ENCODE measurements at regions not wholly inside any gene's neighbourhood (a gene's known extent, or its start where the extent isn't known, plus 50 kb on each side); places are given as distances from the start of the nearest gene placed in this dataset.
A peak's percentile ranks its signal among the peaks of the same experiment; 100 is the strongest.
"Not testable (repeated sequence)": the region's sequence is repeated elsewhere in the genome, so short reads cannot be mapped to it uniquely, and the experiment has no call there.

DNA sequence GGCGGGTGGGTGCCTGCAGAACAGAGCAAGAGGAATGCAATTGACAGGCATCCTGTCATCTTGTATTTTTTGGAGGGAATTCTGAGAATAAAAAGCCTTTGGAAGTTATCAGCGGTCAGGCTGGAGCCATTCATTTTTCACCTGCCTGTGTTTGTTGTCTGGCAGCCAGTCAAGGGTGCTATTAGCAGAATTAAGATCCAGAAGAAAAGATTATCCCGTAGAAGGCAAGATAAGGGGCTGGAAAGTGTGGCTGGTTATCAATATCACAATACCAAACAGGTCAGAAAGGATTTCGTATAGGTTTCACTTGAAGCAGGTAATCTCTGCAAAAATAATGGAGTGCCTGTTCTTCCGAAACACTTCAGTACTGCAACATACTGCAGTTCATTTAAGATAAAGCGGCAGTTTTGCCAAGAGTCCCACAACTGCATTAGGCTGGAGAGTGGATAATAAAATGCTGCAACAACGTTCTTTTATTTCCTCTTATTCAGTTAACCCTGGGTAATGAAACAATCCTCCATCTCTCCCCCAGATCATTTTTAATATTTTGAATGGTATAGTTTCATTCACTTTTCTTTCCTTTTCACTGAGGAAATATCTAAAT lies 171.2 kb upstream of the CDKN3 start:
- DNase-seq (ENCODE audit: insufficient read length, low spot score) (no peak), FAIRE-seq (no peak)
- TF ChIP-seq POLR2A (IDR thresholded peaks at IDR 0.05; ENCODE audit: low read depth, low read length) = no peak

DNA sequence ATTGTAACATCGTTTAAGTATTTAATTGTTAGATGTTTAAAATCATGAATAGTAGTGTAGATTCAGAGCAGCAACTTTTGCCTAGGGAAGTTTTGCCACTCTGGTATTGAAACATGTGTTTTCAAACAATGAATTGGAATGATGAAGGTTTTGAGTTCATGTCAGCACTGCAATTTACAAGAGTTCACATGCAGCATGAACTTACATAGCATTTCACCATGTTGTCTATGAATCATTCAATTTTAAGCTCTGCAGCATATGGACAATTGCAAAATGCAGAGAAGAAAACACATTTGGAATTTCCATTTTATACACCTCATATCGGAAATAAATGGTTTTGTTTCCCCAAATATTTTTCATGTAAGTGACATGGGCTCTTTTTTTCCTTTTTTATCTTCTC lies 170.7 kb upstream of the CDKN3 start:
- DNase-seq (ENCODE audit: insufficient read length, low spot score) (no peak), FAIRE-seq (no peak)
- no peak for TF ChIP-seq POLR2A (IDR thresholded peaks at IDR 0.05; ENCODE audit: low read depth, low read length)

DNA sequence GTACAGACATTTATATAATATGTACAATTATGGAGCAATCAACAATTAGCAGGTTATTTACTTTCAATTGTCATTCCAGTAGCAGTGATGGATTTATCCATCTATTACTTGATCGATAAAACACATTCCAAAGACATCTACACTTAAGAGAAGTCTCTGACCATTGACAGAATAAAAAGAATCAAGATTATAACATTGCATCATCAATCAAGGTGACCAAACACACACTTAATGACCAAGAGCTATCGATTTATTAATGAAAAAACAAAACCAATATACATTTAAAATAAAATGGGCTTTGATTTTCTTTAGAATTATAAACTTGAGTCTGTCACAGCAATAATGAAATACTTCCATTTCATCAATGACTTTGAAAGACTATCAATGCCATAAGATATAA lies 170.2 kb upstream of the CDKN3 start:
- no peak for FAIRE-seq
- DNase-seq (ENCODE audit: insufficient read length, low spot score) = no peak
- no peak for TF ChIP-seq POLR2A (IDR thresholded peaks at IDR 0.05; ENCODE audit: low read depth, low read length)

DNA sequence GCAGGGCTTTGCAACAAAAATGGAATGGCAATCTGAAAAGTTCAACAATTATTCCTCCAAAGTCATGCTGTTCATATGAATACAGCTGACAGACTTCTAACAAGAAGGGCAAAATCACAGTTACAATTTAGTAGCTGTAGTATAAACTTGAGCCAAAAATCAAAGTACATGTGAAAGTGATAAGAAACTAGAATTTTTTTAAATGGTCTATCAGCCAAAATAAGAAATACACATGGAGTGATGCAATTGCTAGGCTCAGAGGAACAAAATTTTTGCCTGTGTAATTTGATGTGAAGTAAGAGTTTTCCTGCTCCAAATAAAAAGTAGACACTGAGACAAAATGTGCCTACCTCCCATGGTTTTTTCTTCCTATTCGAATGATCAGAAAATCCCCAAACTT lies 167.7 kb upstream of the CDKN3 start:
- no peak for DNase-seq (ENCODE audit: insufficient read length, low spot score)
- FAIRE-seq = no peak
- no peak for TF ChIP-seq POLR2A (IDR thresholded peaks at IDR 0.05; ENCODE audit: low read depth, low read length)

DNA sequence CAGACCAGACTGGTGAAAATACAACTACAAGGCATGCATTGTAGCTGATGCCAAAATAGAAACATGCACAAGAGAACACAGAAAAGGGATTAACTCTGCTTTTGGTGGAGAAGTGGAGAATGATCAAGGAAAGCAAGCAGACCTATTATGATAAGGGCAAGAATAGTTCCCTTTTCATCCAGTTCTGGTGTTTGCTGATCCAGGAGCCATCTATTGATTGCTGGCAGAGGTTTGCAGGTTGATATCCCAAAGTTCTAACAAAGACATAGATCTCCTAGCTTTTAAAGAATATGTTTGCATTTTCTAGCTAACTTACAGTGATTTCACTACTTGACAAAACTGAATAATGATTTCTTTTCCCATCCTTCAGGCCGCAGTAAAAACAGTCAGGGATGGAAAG lies 166.2 kb upstream of the CDKN3 start:
- no peak for TF ChIP-seq POLR2A (IDR thresholded peaks at IDR 0.05; ENCODE audit: low read depth, low read length)
- no peak for DNase-seq (ENCODE audit: insufficient read length, low spot score)
- no peak for FAIRE-seq

DNA sequence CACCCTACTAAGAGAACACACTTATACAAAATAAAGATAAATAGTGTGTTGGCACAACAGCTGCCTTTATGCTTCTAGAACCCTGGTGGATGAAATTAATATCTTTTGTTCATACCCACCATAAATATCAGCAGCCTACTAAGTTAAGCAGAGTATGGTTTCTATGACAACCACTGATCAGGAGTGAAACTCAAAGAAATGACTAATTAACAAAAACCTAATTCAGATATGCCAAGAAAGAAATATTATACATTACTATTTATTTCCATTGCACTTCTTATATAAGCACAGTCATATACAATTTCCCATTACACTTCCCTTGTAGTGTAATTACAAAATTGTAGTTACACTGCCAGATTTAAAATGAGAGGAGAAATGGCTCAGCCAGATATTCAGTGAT lies 164.1 kb upstream of the CDKN3 start:
- FAIRE-seq (no peak), DNase-seq (ENCODE audit: insufficient read length, low spot score) (no peak)
- no peak for TF ChIP-seq POLR2A (IDR thresholded peaks at IDR 0.05; ENCODE audit: low read depth, low read length)

DNA sequence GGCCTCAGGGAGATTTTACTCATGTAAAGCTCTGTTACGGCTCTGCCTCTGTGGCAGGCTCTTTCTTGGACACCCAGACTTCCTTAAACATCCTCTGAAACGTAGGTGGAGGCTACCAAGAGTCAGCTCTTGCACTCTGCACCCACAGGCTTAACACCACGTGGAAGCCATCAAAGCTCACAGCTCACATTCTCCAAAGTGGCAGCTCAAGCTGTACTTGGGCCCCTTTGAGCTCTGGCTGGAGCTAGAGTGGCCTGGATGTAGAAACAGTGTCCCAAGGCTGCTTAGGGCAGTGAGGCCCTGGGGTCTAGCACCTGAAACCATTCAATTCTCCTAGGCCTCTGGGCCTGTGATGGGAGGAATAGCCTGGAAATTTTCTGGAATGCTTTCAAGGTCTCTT lies 155.3 kb upstream of the CDKN3 start:
- TF ChIP-seq POLR2A (IDR thresholded peaks at IDR 0.05; ENCODE audit: low read depth, low read length) = no peak
- FAIRE-seq (no peak), DNase-seq (ENCODE audit: insufficient read length, low spot score) (no peak)

DNA sequence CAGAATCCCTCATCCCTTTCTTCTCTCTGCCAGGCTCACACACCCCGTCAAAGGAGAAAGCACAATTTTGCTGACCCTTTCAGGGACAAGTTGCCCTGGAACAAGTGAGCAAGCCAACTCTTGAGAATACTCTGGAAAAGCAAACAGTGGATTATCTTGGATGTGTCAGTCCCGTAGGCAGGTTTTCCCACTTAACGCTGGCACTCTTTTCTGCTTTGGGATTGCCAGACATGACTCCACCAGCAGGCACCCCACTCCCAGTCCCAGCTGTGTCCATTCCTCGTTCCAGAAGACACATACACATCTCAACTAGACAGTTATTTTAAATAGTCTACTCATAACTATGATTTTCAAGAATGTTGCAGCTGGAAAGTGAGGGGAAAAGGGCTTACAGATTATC lies 145.5 kb upstream of the CDKN3 start:
- no peak for TF ChIP-seq POLR2A (IDR thresholded peaks at IDR 0.05; ENCODE audit: low read depth, low read length)
- FAIRE-seq = no peak
- DNase-seq (ENCODE audit: insufficient read length, low spot score) = no peak

DNA sequence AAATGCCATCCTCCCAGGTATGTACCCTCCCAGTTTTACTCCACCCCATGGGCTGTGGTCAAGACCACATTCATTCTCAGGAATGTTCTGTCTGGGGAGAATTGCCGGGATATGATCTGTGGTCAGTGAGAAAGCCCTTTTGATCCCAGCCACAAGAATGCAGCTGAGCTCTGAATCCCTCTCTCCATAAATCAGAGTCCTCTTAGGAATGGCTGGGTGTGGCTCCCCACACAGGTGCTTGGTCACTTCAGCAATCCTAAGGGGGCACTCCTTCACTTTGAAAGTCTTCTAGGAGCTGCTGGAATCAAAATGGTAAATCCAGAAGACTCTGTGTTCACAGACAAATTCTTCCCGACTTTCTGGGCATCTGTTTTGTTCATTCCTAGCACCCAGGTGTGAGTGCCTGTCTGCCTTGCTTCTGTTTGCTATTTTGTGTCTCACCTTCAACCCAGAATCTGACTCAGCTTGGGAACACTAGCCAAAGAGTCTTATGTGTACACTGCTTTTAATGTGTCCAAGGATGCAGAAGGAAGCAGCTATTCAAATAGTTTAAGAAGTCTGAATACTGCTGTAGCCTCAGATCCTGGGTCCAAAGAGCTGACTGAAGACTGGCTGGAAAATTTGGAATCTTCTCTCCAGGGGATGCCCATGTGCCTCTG lies 144.6 kb upstream of the CDKN3 start:
- FAIRE-seq = peak; percentile 90
- TF ChIP-seq POLR2A (IDR thresholded peaks at IDR 0.05; ENCODE audit: low read depth, low read length) = no peak

DNA sequence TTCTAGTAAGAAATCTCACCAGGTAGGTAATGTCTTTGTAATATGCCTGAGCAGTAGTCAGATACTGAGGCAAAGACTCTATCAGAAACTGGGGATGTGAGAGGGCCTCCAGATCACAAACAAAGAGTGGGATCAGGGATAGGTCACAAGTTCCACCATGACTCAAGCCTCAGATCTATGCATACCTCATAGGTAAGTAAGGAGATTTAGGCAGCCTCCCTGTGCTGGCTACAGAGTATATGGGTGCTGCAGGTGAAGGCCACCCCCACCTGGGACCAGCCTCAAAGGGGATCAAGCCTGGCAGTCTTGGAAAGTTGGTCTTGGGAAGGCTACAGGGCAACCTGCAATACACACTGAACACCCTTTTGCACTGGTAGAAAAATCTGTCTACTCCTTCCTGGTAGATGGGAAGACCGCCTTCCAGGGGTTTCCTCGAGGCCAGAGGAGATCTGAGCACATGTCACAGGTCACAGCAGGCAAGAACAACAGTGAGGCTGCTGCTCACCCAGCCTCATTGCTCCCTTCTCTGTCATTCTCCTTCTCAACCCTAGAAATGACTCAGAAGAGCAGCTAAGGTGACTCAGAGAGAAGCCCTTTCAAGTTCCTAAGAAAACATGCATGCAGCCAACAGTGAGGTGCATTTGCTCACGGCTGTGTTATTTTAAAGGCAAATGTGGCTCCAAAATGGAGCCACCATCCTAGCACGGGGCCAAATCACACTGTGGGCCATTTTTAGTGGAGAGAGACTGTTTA lies 143.4 kb upstream of the CDKN3 start:
- no peak for TF ChIP-seq POLR2A (IDR thresholded peaks at IDR 0.05; ENCODE audit: low read depth, low read length)
- DNase-seq (ENCODE audit: insufficient read length, low spot score) (peak; percentile 25), FAIRE-seq (peak; percentile 94)

More for the DNA sequence above, 144.6 kb upstream of the CDKN3 start:
- DNase-seq (ENCODE audit: insufficient read length, low spot score) = peak; percentile 33

DNA sequence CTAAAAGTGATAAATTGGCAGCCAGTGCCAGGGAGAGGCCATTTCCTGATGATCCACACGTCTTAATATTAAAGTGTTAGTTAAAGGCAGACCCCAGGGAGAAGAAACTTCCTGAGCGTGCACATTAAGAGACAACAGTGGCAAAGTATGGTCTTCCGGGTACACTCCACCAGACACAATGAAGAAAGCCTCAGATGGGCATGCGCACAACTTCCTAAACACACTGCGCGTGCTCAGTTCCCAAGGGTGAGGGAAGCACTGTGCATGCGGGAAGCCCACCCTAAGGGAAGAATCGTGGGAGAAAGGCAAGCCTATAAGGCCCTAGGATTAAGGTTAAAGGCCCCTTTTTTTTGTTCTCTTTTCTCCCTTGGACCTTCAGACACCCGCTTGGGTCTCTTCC lies 140.7 kb upstream of the CDKN3 start:
- no peak for TF ChIP-seq POLR2A (IDR thresholded peaks at IDR 0.05; ENCODE audit: low read depth, low read length)
- no peak for DNase-seq (ENCODE audit: insufficient read length, low spot score)
- no peak for FAIRE-seq

DNA sequence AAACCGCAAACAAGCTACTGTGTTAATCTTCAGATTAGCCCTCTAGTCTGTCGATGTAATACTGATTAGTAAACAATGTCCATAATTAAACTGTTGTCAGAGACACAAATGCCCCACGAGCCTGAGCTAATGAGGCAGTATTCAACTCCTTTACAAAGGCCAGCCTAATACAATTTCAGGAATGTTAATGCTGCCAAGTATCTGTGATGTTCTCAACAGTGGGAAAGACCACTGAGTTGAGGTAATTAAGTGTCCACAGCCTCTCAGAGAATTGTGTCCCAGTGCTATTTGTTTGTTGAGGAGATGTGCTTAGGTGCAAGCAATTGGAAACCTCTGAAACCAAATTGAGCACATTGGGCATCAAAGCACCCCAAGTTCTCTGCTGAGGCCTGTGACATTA lies 139.4 kb upstream of the CDKN3 start:
- FAIRE-seq = no peak
- DNase-seq (ENCODE audit: insufficient read length, low spot score) = no peak
- TF ChIP-seq POLR2A (IDR thresholded peaks at IDR 0.05; ENCODE audit: low read depth, low read length) = no peak

DNA sequence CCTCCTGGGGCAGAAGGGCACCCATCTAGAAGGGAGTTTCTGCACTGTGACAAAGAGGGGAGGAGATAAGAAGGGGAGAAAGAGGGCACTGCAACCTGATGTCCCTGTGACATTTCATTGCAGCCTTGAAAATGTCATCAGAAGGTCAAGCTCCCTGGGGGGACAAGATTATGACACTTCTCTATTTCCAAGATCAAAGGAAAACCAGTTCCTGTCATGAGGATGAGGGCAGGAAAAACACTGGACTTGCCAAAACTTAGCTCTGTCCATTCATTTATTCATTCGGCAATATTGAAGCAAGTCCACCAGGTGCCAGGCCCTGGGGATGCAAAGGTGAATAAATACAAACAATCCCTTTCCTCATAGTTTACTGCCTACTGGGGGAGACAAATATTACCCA lies 138.4 kb upstream of the CDKN3 start:
- TF ChIP-seq POLR2A (IDR thresholded peaks at IDR 0.05; ENCODE audit: low read depth, low read length) = no peak
- DNase-seq (ENCODE audit: insufficient read length, low spot score) (no peak), FAIRE-seq (no peak)

DNA sequence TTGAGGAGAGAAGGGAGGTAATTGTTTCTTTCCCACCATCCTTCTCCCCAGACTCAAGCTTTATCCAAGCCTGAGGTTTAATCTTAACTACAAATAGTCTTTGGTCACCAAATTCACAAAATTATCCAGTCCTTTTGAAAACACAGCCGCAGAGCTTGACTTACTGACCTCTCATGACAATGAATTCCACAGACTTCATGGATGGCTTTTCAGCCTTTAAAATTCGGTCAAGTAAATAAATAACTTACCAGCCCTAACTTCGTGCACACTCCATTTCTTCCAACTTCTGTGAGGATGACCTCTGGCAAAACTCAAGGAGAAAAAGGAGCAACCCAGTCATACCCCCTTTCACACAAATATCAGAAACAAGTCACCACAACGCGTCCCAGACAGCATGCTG lies 137.0 kb upstream of the CDKN3 start:
- DNase-seq (ENCODE audit: insufficient read length, low spot score) = no peak
- no peak for FAIRE-seq
- TF ChIP-seq POLR2A (IDR thresholded peaks at IDR 0.05; ENCODE audit: low read depth, low read length) = no peak

DNA sequence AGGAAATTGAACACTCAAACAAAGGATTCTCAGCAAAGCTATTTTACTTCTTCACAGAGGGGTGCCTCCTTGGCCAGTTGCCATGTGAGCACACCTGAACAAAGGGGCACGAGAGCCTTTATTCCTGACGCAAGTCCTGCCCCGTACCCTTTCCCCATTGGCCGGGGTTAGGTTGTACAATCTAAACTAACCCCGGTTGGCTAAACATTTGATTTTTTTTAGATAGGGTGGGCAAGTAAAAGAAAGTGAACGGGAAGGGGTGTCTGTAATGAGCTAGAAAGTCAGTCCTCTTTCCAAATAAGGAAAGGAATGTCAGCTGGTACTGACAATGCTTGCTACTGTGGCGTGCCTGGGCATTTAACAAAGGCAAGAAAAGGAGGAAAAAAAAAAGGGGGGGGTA lies 135.5 kb upstream of the CDKN3 start:
- no peak for FAIRE-seq
- TF ChIP-seq POLR2A (IDR thresholded peaks at IDR 0.05; ENCODE audit: low read depth, low read length) = no peak
- DNase-seq (ENCODE audit: insufficient read length, low spot score) = no peak

DNA sequence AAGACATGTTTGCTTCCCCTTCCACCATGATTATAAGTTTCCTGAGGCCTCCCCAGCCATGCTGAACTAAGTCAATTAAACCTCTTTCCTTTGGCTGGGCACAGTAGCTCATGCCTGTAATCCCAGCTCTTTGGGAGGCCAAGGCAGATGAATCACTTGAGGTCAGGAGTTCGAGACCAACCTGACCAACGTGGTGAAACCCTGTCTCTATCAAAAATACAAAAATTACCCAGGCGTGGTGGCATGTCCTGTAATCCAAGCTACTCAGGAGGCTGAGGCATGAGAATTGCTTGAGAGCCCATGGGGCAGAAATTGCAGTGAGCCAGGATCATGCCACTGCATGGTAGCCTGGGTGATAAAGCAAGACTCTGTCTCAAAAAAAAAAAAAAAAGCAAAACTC lies 130.2 kb upstream of the CDKN3 start:
- DNase-seq (ENCODE audit: insufficient read length, low spot score); FAIRE-seq: not testable (repeated sequence)

Data from H54 (cell line).